NCI-H748 (cell line): ENCODE measurements at regions not wholly inside any gene's neighbourhood (a gene's known extent, or its start where the extent isn't known, plus 50 kb on each side); places are given as distances from the start of the nearest gene placed in this dataset.

ENCODE experiments used
- DNase-seq: peaks from one replicate; lab custom pipeline; 2025; ENCODE audit not compliant: unreplicated experiment; lab: John Stamatoyannopoulos, UW

GRCh38 chr17:15112846-15113617 lies 152.1 kb downstream of the PMP22 start:
- no peak for DNase-seq

- no peak for DNase-seq
Observed at GRCh38 chr17:15109608-15110007, 155.5 kb downstream of the PMP22 start.

- DNase-seq: no peak
Observed at GRCh38 chr17:15108992-15109391, 156.1 kb downstream of the PMP22 start.

GRCh38 chr17:15106540-15106939 lies 158.6 kb downstream of the PMP22 start:
- no peak for DNase-seq

GRCh38 chr17:15103785-15104184 lies 161.3 kb downstream of the PMP22 start:
- DNase-seq: no peak

GRCh38 chr17:15101175-15101574 lies 164.0 kb downstream of the PMP22 start:
- DNase-seq: no peak

GRCh38 chr17:15096511-15096910 lies 168.6 kb downstream of the PMP22 start:
- DNase-seq: no peak

- DNase-seq: no peak
Observed at GRCh38 chr17:15095935-15096334, 169.2 kb downstream of the PMP22 start.

- no peak for DNase-seq
Observed at GRCh38 chr17:15092762-15093161, 172.4 kb downstream of the PMP22 start.

- DNase-seq: no peak
Observed at GRCh38 chr17:15092261-15092660, 172.9 kb downstream of the PMP22 start.

- no peak for DNase-seq
Observed at GRCh38 chr17:15091825-15092224, 173.3 kb downstream of the PMP22 start.

GRCh38 chr17:15090533-15090932 lies 174.6 kb downstream of the PMP22 start:
- DNase-seq: no peak

- no peak for DNase-seq
Observed at GRCh38 chr17:15087946-15088345, 177.2 kb downstream of the PMP22 start.

- DNase-seq: no peak
Observed at GRCh38 chr17:15086776-15087295, 178.3 kb downstream of the PMP22 start.

- no peak for DNase-seq
Observed at GRCh38 chr17:15085890-15086677, 179.0 kb downstream of the PMP22 start.

- DNase-seq: no peak
Observed at GRCh38 chr17:15083225-15083624, 181.9 kb downstream of the PMP22 start.

GRCh38 chr17:15081008-15081407 lies 184.1 kb downstream of the PMP22 start:
- DNase-seq: no peak

GRCh38 chr17:15078570-15078969 lies 186.6 kb downstream of the PMP22 start:
- DNase-seq: no peak

- DNase-seq: no peak
Observed at GRCh38 chr17:15076991-15077663, 188.0 kb downstream of the PMP22 start.

GRCh38 chr17:15051933-15052332 lies 213.2 kb downstream of the PMP22 start:
- no peak for DNase-seq

GRCh38 chr17:15049795-15050160 lies 215.3 kb downstream of the PMP22 start:
- no peak for DNase-seq
